Stimulated activated CD4-positive, alpha-beta T cell treated with anti-CD3 and anti-CD28 coated beads, Interleukin-2, amount 100 ng/mL, for 24 hours (primary cell): ENCODE measurements at regions not wholly inside any gene's neighbourhood (a gene's known extent, or its start where the extent isn't known, plus 50 kb on each side); places are given as distances from the start of the nearest gene placed in this dataset.

Experiments
- DNase-seq, 2 donors: peaks; one replicate each; pipeline ENCODE4 v3.0.0-alpha.2; 2020

GRCh38 chr15:37261685-37262084, 161.3 kb upstream of the MEIS2 start:
- no peak for DNase-seq

- DNase-seq: no peak
Measured at GRCh38 chr15:37262922-37263608, 162.7 kb upstream of the MEIS2 start.

- DNase-seq: no peak
Measured at GRCh38 chr15:37289109-37289765, 188.9 kb upstream of the MEIS2 start.

- DNase-seq: no peak
Measured at GRCh38 chr15:37291920-37292319, 191.6 kb upstream of the MEIS2 start.

GRCh38 chr15:37298271-37298670, 197.9 kb upstream of the MEIS2 start:
- no peak for DNase-seq

- DNase-seq: no peak
Measured at GRCh38 chr15:37339437-37339836, 239.1 kb upstream of the MEIS2 start.

GRCh38 chr15:37339856-37340255, 239.5 kb upstream of the MEIS2 start:
- no peak for DNase-seq

GRCh38 chr15:37340438-37340837, 240.1 kb upstream of the MEIS2 start:
- DNase-seq: no peak

GRCh38 chr15:37359101-37359892, 258.9 kb upstream of the MEIS2 start:
- DNase-seq: no peak

- DNase-seq: no peak
Measured at GRCh38 chr15:37359893-37360290, 259.5 kb upstream of the MEIS2 start.

- no peak for DNase-seq
Measured at GRCh38 chr15:37360724-37361123, 260.4 kb upstream of the MEIS2 start.

- DNase-seq: no peak
Measured at GRCh38 chr15:37361621-37362020, 261.3 kb upstream of the MEIS2 start.

- DNase-seq: no peak
Measured at GRCh38 chr15:37362414-37362813, 262.1 kb upstream of the MEIS2 start.

GRCh38 chr15:37368961-37369360, 268.6 kb upstream of the MEIS2 start:
- no peak for DNase-seq

- no peak for DNase-seq
Measured at GRCh38 chr15:37370941-37371340, 270.6 kb upstream of the MEIS2 start.

GRCh38 chr15:37372064-37372463, 271.7 kb upstream of the MEIS2 start:
- no peak for DNase-seq

GRCh38 chr15:37375519-37375918, 275.2 kb upstream of the MEIS2 start:
- DNase-seq: no peak

GRCh38 chr15:37377428-37377827, 277.1 kb upstream of the MEIS2 start:
- DNase-seq: no peak

GRCh38 chr15:37394402-37395099, 294.2 kb upstream of the MEIS2 start:
- no peak for DNase-seq

- no peak for DNase-seq
Measured at GRCh38 chr15:37395100-37395468, 294.7 kb upstream of the MEIS2 start.

GRCh38 chr15:37397266-37398022, 297.1 kb upstream of the MEIS2 start:
- DNase-seq: no peak

GRCh38 chr15:37416103-37416502, 315.8 kb upstream of the MEIS2 start:
- no peak for DNase-seq

GRCh38 chr15:37425541-37425940, 325.2 kb upstream of the MEIS2 start:
- no peak for DNase-seq
